ENCODE measurements at regions not wholly inside any gene's neighbourhood (a gene's known extent, or its start where the extent isn't known, plus 50 kb on each side); places are given as distances from the start of the nearest gene placed in this dataset.
"Not testable (repeated sequence)": the region's sequence is repeated elsewhere in the genome, so short reads cannot be mapped to it uniquely, and the experiment has no call there.

- H3K27ac Mint-ChIP-seq = no peak overlapping the region
Observed at GRCh38 chr4:23091711-23092110, 399.0 kb downstream of the GBA3 start.

GRCh38 chr4:23085249-23085568 is 392.5 kb downstream of the GBA3 start:
- TF ChIP-seq CTCF (IDR thresholded peaks at IDR 0.05; ENCODE audit: unreplicated experiment) = no peak
- H3K36me3 Mint-ChIP-seq = no peaks in the 10 kb centered on the region
- H3K27me3 Mint-ChIP-seq (ENCODE audit: low read depth) = no peaks in the 10 kb centered on the region
- peaks cover 29% of the 10 kb centered on the region for H3K9me3 Mint-ChIP-seq
- H3K4me1 Mint-ChIP-seq = no peaks in the 10 kb centered on the region
- DNase-seq (ENCODE audit: low spot score in 2 of 2, unreplicated experiment in 2 of 2) = no peak
- H3K4me3 Mint-ChIP-seq = no peak overlapping the region
- H3K27ac Mint-ChIP-seq = no peak overlapping the region

More at GRCh38 chr4:23091711-23092110, 399.0 kb downstream of the GBA3 start:
- Mint-ChIP-seq H3K36me3 (no peaks in the 10 kb centered on the region), H3K4me3 (no peak overlapping the region), H3K27me3 (ENCODE audit: low read depth) (no peaks in the 10 kb centered on the region), H3K4me1 (no peaks in the 10 kb centered on the region), H3K9me3 (peaks cover 18% of the 10 kb centered on the region)
- no peak for TF ChIP-seq CTCF (IDR thresholded peaks at IDR 0.05; ENCODE audit: unreplicated experiment)
- DNase-seq (ENCODE audit: low spot score in 2 of 2, unreplicated experiment in 2 of 2) = no peak

GRCh38 chr4:23084559-23085248 is 392.0 kb downstream of the GBA3 start:
- peaks cover 30% of the 10 kb centered on the region for H3K9me3 Mint-ChIP-seq
- no peak overlapping the region for H3K4me3 Mint-ChIP-seq
- no peaks in the 10 kb centered on the region for H3K4me1 Mint-ChIP-seq
- no peak overlapping the region for H3K27ac Mint-ChIP-seq
- TF ChIP-seq CTCF (IDR thresholded peaks at IDR 0.05; ENCODE audit: unreplicated experiment) = no peak
- H3K36me3 Mint-ChIP-seq = no peaks in the 10 kb centered on the region
- DNase-seq (ENCODE audit: low spot score in 2 of 2, unreplicated experiment in 2 of 2) = no peak
- no peaks in the 10 kb centered on the region for H3K27me3 Mint-ChIP-seq (ENCODE audit: low read depth)

GRCh38 chr4:23083391-23083790 is 390.7 kb downstream of the GBA3 start:
- H3K4me1 Mint-ChIP-seq = no peaks in the 10 kb centered on the region
- peaks cover 42% of the 10 kb centered on the region for H3K9me3 Mint-ChIP-seq
- DNase-seq (ENCODE audit: low spot score in 2 of 2, unreplicated experiment in 2 of 2) = no peak
- no peak overlapping the region for H3K4me3 Mint-ChIP-seq
- no peak overlapping the region for H3K27ac Mint-ChIP-seq
- H3K36me3 Mint-ChIP-seq = no peaks in the 10 kb centered on the region
- no peak for TF ChIP-seq CTCF (IDR thresholded peaks at IDR 0.05; ENCODE audit: unreplicated experiment)
- H3K27me3 Mint-ChIP-seq (ENCODE audit: low read depth) = no peaks in the 10 kb centered on the region

GRCh38 chr4:23080171-23080570 is 387.4 kb downstream of the GBA3 start:
- not testable (repeated sequence) for H3K27ac Mint-ChIP-seq; H3K36me3 Mint-ChIP-seq; H3K27me3 Mint-ChIP-seq (ENCODE audit: low read depth); H3K4me3 Mint-ChIP-seq; DNase-seq (ENCODE audit: low spot score in 2 of 2, unreplicated experiment in 2 of 2); H3K4me1 Mint-ChIP-seq
- H3K9me3 Mint-ChIP-seq = peaks cover 54% of the 10 kb centered on the region

GRCh38 chr4:23070848-23071570 is 378.3 kb downstream of the GBA3 start:
- no peak for DNase-seq (ENCODE audit: low spot score in 2 of 2, unreplicated experiment in 2 of 2)
- H3K27me3 Mint-ChIP-seq (ENCODE audit: low read depth) = peaks cover 6% of the 10 kb centered on the region
- no peaks in the 10 kb centered on the region for H3K4me1 Mint-ChIP-seq
- no peaks in the 10 kb centered on the region for H3K9me3 Mint-ChIP-seq
- H3K36me3 Mint-ChIP-seq = no peaks in the 10 kb centered on the region
- H3K4me3 Mint-ChIP-seq = no peak overlapping the region
- no peak overlapping the region for H3K27ac Mint-ChIP-seq
- TF ChIP-seq CTCF (IDR thresholded peaks at IDR 0.05; ENCODE audit: unreplicated experiment) = no peak

Measured in mesothelial cell of epicardium (in vitro differentiated cells).